GM21529 (cell line): ENCODE measurements at regions not wholly inside any gene's neighbourhood (a gene's known extent, or its start where the extent isn't known, plus 50 kb on each side); places are given as distances from the start of the nearest gene placed in this dataset.
"Not testable (repeated sequence)": the region's sequence is repeated elsewhere in the genome, so short reads cannot be mapped to it uniquely, and the experiment has no call there.

Experiments used
- ATAC-seq: cut with Tn5 transposase; IDR thresholded peaks from one replicate; pipeline ENCODE4 v1.9.1; 2021; ENCODE audit not compliant: unreplicated experiment

DNA sequence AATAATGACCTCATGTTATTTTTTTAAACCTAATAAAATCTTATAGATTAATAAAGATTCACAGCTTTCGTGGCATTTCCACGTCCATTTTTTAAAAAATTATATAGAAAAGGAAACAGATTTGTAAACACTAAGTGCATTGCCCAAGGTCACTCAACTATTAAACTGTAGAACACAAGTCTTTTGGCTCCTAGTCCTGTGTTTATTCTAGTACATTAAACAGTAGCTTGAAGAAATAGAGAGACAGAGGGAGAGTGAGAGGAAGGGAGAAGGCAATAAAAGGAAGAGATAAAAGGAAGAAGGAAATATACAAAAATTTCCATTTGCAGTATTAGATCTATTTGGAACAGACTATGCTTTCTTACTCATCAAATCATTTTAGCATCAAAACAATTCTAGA lies 586.7 kb upstream of the CITED2 start:
- no peak for ATAC-seq

DNA sequence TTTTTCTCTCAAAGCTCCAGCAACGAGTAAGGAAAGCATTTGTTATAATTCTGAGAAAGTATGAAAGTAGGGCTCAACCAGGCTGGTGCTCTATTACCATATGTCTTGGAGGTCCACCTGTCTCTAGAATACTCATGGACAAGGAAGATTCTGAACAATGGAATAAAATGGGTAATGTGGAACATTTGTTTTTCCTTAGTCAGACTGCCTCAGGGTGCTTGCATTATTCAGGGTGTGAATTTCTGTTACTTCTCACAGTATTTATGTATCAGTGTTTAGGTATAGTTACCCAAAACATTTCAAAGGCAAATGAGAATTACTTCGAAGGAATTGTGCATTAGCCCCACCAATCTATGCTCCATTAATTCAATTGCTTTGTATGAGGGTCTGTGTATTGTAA lies 586.2 kb upstream of the CITED2 start:
- ATAC-seq: no peak

DNA sequence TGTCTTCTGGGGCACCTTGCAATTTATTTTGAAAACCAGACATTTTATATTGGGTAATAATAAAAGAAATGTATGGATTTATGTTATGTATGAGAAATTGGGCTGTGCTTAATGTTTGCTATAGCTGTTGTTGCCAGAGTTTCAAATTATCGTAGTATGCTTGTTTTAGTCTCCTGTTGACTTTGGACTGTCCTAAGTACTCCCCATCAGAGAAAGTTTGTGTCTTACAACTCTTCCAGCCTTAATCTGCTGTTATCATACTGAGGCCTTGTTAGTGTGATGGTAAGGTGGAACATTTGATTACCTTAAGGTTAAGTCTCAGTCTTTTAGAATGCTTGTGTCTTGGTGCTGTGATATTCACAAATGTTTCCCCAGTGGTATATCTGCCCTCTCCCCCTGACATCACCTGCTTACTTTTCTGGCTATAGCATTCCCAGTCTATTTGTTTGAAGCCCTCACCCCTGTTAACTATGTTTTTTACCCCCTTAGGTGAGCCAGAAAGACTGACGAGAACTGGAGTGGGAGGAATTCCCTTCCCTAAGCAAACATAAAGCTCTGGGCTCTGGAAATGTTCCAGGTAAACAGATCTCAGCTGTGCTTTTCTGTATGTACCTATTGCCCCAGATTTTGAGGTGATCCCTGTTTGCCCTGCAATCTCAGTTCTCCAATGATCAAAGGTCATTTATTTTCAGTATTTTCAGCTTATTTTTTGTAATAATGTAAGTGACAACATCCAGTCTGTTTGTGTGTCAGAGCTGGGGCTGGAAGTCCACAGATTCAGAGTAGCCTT lies 581.1 kb upstream of the CITED2 start:
- ATAC-seq: no peak

DNA sequence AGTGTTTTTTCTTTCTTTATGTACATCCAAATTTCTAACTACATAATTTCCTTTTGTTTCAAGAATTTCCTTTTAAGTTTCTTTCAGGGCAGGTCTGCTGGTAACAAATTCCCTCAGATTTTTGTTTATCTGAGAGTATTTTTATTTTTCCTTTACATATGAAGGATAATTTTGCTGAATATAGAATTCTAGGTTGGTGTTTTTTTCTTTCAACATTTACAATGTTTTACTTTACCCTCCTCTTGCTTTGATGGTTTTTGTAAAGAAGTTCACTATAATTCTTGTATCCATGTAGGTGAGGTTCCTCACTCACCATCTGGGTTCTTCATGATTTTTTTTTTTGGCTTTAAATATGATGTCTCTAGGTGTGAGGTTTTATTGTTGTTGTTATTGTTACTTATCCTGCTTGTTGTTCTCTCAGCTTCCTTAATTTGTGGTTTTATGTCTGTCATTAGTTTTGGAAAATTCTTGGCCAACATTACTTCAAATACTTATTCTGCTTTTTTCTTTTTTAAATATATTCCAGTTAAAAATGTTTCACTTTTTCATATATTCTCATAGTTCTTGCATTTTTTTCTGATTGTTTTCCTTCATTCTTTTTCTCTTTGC lies 580.1 kb upstream of the CITED2 start:
- no peak for ATAC-seq

DNA sequence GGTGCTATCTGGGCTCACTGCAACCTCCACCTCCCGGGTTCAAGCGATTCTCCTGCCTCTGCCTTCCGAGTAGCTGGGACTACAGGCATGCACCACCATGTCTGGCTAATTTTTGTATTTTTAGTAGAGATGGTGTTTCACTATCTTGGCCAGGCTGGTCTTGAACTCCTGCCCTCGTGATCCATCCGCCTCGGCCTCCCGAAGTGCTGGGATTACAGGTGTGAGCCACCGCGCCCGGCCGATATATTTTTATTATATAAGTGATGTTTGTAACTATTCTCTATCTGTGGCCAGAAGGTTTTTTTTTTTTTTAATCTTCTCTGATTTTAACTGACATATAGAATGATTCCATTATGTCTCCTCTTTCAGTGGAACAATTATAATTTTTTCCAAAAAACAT lies 579.3 kb upstream of the CITED2 start:
- not testable (repeated sequence) for ATAC-seq

DNA sequence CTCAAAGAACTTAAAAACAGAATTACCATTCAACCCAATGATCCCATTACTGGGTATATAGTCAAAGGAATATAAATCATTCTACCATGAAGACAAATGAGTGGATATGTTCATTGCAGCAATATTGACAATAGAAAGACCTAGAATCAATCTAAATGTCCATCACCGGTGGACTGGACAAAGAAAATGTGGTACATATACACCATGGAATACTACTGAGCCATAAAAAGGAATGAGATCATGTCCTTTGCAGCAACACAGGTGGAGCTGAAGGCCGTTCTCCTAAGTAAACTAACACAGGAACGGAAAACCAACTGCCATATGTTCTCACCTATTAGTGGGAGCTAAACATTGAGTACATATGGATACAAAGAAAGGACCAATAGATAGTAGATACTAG lies 576.7 kb upstream of the CITED2 start:
- no peak for ATAC-seq

DNA sequence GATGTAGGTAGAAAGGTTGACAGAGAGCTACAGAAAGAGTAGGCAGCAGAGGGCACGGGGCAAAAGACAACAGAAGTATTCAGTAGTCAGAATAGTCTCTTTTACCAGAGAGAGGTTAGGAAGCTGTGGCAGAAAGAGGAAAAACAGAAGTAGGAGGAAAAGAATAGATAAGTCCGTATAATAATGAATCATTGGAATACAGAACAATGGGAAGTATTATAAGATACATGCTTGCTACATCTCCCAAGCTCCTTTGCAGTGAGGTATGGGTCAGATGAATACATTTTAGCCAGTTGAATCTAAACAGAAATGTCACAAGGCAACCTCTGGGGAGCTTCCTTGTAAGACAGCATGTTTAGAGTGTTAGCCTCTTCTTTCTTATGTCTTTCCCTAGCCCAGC lies 570.5 kb upstream of the CITED2 start:
- no peak for ATAC-seq

DNA sequence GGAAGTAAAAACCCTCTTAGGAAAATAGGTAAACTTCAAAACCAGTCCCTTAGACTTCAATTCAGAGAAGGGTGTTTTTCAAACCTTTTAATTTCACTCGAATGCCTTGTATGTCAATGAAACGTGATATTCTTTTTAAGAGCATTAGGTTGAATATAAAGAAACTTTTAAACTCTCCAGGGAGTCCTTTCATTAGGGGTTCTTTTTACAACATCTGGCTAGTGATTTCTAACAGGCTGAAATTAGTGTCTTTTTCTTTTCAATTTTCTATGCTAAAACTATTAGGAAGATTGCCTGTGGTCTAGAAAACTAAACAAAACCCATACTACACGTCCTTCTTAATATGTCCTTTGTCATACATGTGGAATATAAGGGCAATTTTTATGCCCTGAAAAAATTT lies 569.7 kb upstream of the CITED2 start:
- ATAC-seq: no peak

DNA sequence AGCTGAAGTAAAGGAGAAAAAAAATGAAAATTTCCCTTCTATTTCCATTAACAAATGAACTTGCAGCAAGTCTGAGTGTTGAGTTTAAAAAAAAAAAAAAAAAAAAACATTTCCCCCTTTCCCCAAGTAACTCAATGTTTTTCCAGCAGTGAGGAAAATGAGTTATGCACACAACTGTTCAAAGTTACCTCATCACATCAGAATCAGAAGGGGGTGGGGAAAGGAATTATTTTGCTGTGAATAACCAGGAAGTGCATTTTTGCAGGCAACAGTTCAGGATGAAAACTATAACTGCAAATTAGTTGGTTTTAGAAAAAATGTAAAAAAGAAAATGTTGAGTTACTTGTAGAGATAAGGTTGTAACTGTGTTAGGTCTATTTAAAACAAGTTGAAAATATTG lies 568.9 kb upstream of the CITED2 start:
- no peak for ATAC-seq

DNA sequence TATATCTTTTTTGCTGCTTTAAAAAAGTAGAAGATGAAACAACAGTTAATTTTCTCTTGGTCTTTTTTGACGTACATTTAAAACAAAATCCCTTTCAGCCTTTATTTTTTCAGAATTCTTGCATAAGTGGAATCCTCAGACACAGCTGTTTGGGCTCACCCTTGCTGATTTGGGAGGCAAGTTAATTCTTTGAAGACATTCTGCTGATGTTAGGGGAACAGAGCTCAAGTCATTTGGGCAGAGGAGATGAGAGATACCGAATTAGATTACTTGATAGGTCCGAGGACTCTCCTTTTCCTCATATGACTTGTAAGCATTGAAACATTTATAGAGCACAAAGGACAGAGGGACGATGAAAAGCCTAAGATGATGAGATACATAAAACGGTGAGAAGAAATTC lies 567.9 kb upstream of the CITED2 start:
- no peak for ATAC-seq

DNA sequence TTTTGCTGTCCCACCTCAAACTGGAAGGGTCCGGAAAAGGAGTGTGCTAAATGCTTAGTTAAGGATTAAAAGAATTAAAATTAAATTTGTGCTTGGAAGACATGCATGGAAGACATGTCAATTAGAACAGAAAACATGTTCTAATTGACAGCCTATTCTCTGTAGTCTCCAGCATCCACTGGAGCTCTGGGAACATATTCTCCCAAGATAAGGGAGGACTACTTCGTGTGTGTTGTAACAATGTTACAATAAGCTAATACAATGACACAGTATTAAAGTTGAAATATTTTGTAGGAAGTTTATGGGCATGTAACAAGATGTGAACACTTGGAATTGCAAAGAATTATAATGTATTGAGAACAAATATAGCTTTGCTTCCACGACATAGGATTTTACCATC lies 567.4 kb upstream of the CITED2 start:
- ATAC-seq: no peak

DNA sequence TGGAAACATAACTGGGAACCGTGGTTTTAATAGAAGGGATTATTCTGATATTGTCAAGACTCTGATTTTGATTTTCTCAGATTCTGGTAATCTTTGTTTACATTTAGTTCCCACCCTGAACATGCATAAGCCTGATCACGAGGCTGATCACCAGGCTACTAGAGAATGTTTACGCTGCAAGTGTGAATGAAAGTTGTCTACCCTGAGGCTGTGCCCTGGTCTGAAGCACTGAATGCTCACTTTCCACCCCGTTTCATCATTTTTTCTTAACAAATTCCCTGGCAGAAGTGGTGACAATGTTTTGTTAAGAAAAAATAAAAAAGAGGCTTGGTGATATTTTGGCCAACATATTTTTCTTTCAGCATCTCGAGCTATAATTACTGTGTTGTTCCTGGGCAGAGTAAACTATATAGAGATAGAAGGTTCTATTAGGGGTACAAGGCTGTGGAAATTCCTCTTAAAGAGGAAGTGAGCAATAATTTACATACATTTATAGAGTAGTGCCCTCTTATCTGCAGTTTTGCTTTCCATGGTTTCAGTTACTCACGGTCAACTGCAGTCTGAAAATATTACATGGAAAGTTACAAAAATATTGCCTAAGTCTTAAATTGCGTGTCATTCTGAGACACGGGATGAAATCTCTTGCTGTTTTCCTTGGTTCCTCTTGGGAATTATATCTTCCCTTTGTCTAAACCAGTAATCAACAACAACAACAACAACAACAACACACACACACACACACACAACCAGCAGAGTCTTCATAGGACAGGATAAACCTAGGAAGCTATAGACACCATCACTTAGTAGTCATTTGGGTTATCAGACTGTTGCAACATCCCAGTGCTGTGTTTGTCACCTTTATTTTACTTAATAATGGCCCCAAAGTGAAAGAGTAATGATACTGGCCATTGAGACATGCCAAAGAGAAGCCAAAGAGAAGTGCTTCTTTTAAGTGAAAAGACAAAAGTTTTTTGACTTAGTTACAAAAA lies 566.6 kb upstream of the CITED2 start:
- ATAC-seq: peak; percentile 97

DNA sequence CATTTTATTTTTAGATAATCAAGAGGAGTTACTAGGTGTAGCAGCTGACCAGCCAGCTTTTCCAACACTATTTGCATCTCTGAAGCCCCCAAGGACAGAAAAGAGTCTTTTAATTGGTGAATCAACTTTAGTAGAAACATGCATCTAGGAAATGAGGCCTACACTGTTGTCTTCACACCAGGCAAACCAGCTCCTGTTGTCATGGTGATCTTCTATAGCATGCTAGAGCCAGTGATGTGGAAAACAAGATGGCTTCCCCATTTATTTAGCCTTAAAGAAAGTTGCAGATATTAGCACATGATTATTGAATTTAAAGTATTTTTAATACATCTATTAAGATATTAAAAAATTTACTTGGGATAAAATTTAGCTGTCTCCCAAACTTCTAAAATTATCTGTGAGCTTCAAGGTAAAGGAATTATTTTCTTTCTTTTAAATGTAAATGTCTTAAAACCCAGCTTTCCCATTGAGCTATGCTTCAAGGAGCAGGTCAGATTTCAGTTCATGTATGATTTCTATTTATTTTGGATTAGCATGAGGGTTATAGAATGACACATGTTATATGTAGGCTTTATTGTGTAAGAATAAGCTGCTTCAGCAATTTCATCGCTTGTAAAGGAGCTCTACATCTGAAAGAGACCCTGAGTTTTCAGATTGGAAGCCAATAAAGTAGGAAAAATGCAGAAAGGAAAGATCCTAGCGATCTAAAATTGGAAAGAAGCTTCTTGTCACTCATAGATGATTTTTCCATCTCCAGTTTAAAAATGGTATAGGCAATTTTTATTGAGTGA lies 564.9 kb upstream of the CITED2 start:
- no peak for ATAC-seq

DNA sequence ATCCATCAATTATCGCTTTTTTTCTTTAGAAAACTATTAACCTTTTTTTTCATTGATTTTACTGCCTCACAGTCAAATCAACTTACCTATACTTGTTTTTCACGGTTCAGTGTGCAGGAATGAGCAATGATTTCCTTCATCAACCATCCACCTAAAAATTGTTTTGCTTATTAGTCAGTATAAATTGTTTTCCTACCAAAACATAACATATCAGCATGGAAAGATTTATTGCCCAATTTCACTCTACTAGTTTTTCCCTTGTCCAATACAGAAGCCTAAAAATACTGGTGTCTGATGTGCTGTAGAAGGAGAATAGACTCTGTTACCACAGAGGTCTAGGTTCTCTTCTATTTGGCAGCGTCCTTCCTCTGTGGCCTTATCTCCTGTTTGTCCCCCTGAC lies 558.2 kb upstream of the CITED2 start:
- no peak for ATAC-seq

DNA sequence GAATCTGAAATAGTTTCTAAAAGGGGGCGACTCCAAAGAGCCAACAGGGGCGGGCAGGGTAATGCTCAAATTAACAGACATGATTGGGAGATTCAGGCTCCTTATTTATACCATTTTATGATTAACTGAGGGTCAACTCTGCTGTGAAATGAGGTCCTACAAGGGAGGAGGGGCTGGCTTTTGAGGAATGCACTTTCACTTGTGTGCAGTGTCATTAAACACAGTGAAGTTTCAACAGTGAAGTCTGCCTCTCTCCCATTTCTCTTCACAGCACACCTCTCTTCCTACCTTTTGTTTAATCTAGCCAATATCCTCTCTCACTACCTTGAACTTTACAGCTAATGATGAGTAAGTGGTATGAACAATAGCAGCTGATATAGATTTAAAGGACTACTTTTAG lies 557.3 kb upstream of the CITED2 start:
- ATAC-seq: no peak

DNA sequence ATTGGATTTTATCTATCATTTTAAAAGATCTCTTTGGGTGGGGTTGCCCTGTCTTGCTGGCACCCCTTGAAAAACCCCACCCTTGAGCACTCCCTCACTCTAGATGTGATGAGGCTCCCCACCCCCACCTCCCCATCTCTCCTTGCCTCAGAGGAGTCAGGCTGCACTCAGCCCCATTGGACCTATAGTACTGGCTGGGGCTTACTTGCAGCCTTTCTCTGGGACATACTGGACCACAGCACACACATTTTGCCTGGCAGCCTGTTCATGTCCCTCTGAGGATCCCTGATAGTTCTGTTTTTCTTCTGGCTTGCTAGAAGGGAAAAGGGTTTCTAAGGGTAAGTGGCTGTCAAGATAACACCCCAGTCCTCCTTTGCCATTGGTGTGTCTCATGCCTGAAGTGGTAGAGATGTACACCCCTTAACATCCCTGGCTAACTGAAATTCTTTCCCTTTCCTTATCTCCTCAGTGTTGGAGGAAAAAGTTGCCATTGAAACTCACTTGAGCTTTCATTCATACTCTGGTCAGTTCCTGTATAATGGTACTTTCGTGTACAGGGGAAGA lies 553.4 kb upstream of the CITED2 start:
- ATAC-seq: no peak

DNA sequence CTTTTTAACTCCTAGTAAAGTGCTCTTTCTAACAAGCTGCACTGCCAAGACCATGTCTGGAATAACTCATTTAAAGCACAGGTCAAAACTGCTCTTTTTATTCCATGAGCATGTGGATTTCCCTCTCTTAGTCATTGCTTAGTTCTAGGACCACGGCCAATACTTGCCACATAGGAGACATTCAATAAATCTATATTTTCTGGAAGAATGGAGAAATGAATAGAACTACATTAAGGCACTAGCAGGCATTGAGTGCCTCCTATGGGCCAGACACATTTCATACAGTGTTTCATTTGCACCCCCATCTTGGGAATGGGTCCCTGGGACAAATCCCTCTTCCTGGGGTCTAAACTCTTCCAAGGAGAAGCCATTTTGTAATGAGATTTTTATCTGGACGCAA lies 552.8 kb upstream of the CITED2 start:
- ATAC-seq: no peak

DNA sequence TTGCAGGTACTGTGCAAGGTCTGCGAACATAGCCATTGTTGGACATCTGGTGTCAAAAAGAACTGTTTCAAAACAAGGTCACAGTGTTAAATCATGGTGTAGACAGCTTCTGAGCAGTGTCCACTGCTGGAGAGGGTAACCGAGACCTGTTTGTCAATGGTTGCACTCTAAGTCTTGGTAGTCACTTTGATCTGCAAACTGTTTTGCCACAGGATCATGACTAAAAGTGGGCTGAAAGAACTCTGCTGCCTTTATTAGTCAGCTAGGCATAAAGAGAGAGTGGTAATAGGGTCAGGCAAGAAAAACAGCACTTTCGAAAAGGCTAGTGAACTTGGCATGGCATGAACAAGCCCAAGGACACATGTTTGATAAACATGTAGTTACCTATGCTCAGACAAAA lies 552.3 kb upstream of the CITED2 start:
- no peak for ATAC-seq

DNA sequence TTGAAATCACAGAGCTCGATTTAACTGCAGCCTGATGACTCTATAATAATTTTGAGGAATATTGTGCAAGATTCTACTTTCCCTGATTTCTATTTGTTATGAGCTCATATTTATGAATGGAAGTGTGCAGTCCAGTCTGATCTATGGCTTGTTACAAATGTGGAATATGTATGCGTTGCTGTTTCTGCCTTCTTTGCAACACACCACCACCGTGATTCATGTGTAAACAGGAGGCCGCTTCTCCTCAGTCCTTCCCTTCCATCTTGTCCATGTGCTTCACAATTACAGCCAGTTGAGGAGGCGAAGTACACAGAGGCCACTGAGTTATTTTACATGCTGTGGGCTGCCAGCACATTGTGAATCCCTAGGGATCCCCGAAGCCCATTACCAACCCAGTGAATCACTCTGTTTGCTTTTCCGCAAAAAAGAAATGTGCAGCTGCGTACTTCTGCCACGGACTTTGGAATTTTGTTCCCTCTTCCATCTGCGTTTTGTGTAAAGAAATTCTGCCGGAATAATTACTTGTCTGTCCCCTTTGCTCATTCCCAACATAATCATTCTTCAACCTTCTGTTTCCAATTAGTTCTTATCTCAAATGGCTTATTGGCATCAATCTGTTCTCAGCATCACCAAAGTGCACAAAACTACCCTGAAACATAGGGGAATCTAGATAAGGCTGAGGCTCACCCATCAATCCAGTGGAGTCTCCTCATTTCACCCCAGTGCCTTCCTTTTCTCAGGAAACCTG lies 551.6 kb upstream of the CITED2 start:
- ATAC-seq: no peak

DNA sequence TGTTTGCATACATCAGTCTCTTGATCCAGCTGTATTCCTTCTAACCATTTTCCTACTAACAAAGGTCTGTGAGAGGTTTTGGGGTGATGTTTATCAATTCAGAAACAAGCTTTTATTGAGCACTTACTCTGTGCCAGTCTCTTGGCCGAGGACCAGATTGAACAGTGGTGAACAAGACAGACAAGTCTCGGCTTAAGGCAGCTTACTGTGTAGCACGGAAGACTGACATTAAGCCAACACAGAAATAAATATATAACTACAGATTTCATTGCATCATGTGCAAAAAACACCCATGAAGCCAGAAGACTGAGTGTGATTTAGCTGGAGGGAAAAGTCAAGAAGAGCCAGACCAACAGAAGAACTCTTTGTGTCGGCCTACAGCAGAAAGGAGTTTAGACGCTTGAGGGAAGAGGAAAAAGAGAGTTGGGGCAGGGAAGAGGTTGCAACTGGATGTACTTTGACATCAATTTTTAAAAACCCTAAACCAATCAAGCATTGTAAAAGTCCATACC lies 549.6 kb upstream of the CITED2 start:
- no peak for ATAC-seq
